HG03280 (cell line): ENCODE measurements at regions not wholly inside any gene's neighbourhood (a gene's known extent, or its start where the extent isn't known, plus 50 kb on each side); places are given as distances from the start of the nearest gene placed in this dataset.

Experiments used
- ATAC-seq: cut with Tn5 transposase; IDR thresholded peaks from one replicate; pipeline ENCODE4 v1.9.1; 2021; ENCODE audit warnings: mild to moderate bottlenecking, moderate library complexity; ENCODE audit not compliant: unreplicated experiment

DNA sequence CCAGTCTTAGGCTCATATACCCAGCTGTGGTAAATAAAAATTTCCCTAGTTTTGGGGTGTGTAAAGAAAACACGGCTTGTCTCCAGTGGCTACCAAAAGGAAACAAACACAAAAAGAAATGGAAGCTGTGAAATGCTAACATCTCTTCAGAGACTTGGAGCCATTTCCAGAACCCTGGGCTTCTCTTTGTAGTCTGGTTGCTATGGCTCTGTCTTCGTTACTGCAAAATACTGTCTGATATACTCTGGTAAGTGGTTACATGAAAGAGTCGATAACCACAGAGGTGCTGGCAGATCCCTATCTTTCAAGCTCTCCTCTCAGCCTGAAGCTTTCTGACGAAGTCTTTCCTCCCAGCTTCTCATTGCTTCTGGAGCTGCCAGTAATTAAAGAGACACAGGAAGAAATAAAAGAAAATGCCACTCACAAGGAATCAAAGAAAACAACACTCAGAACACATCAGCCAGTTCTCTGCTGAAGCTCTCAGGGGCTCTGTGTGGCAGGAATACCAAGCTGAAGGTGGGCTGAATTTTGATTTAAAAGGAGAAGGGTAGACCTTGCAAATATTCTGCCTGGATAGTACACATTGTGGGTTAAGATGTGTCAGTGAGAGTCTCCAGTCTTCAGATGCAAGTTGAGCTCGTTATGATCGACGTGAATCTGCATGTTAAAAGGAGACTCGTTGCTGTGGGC is 107.6 kb upstream of the FAM9C start:
- ATAC-seq = no peak

GRCh38 chrX:13149702-13150350 is 105.4 kb upstream of the FAM9C start:
- ATAC-seq = no peak

GRCh38 chrX:13147733-13148132 is 103.3 kb upstream of the FAM9C start:
- ATAC-seq = no peak

GRCh38 chrX:13147147-13147546 is 102.7 kb upstream of the FAM9C start:
- ATAC-seq = no peak

DNA sequence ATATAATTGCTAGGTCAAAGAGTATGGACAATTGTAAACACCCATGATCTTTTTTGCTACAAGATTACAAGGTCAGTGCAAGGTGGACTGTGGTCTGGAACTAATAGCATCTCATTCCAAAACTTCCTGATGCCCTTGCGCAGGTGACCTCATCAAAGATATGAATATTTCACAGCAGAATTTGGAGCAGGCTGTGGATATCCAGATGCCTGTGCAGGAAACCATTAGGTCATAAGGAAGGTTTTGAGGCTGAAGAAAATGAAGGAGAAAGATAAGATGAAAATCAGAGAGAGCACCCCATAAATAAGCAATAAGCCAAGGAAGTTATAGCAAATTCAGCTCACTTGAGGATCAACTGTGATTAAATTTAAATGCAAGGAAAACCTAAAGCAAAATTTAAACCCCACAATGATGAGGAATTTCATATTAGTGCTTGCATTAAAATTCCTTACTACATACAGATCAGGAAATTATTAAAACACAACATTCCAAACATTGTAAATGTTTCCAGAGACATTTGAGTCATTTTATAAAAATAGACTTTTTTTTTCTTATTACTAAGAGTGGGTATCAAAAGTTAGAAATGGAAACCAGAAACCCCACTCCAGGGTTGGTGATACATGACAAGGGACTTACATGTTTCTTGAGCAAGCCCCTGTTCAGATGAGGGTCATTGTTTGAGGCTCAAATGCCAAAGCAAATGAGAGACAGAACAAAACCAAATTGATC is 100.7 kb upstream of the FAM9C start:
- no peak for ATAC-seq

DNA sequence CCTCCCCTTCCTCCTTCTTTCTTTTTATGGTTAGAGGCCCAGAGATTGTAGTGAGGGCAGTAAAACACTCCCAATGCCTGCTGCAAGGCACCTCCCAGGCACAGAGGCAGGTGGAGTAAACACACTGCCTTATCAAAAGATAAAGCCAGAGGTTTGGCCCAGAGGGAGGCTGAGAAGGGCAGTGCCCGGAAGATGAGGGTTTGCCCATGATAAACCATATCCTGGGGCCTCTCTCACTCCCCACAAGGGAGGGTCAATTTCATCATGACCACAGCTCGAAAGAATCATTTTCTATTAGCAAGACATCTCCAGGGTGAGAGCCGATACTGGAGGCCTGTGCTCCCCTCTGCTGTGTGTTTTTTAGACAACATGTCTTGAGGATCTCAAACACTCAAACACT is 98.5 kb upstream of the FAM9C start:
- no peak for ATAC-seq

DNA sequence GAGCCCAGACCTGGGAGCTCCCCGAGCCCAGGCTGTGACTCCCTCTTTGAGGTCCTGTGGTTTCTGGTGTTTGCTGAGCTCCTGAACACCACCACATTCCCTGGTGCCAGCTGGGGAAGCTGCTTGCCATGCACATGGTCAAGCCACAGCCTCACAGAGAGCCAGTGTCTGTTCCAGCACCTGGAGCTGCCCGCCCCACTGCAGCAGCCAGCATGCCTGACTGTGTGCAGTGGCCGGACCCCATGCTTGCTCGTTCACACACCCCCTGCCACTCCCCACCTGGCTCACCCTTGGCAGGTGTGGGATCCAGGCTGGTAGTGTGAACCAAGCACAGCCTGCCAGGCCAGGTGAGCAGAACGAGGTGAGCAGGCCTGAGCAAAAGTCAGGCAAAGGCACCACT is 95.6 kb upstream of the FAM9C start:
- ATAC-seq = no peak

GRCh38 chrX:13131396-13132137 is 87.1 kb upstream of the FAM9C start:
- ATAC-seq = no peak

GRCh38 chrX:13130816-13131215 is 86.4 kb upstream of the FAM9C start:
- no peak for ATAC-seq

GRCh38 chrX:13128104-13128503 is 83.7 kb upstream of the FAM9C start:
- ATAC-seq = no peak

DNA sequence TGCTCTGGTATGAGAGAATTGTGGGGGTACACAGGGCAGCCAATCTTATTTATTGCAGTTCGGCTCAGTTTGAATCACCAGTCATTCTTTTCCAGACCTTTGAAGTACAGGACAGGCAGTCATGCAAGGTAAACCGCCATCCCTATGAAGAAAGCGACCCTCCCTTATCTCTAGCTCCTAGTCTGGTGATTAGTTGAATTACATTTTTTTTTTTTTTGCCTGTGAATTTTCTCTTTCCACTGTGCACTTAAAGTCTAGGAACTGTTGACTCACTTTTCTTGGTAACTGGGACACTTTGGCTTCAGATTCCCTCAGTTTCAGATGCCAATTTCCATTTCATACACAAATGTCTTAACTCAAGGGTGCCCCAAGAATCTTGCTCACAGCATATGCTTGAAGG is 82.4 kb upstream of the FAM9C start:
- no peak for ATAC-seq

GRCh38 chrX:13125188-13125587 is 80.8 kb upstream of the FAM9C start:
- no peak for ATAC-seq

DNA sequence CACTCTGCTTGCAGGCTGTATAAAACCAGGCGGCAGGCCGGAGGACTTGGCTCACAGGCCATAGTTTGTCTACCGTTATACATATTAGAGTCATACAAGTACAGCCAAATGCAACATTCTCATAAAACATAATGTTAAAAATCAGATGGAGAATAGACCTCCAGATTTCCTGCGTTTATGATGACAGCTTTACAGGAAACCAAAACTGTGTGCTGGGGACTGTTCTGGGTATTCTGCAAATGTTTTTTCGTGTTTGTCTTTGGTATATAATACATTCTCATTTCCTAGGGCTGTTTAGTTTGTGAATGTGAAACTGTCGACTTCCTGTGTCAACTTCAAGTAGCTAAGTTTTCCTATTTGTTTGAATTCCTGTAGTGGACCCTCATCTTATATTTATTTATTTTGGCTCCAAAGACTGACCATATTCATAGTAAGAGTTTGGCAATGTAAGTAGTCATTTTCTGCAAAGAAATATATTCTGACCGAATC is 79.5 kb upstream of the FAM9C start:
- ATAC-seq = no peak

DNA sequence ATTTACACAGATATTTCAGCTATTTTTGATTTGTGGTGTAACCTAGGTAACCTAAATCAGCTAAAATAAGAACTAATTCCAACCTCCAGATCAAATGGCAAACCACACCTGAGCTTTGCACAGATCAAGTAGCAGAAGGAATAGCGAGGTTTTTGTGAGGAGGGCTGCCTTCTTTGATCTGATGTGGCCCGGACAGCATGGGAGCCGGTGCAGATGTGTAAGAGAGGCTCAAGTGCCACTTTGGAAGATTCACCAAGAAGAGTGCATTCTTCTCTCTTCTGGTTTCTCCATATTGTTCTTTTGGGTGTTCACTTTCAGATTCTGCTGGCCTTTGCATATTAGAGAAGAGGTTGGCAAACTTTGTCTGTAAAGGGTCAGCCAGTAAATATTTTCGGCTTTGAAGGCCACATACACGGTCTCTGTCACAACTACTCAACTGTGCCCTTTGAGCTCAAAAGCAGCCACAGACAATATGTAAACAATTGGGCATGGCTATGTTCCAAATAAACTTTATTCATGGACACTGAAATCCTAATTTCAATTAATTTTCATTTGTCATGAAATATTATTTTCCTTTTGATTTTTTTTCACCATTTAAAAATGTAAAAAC is 78.9 kb upstream of the FAM9C start:
- ATAC-seq = no peak

DNA sequence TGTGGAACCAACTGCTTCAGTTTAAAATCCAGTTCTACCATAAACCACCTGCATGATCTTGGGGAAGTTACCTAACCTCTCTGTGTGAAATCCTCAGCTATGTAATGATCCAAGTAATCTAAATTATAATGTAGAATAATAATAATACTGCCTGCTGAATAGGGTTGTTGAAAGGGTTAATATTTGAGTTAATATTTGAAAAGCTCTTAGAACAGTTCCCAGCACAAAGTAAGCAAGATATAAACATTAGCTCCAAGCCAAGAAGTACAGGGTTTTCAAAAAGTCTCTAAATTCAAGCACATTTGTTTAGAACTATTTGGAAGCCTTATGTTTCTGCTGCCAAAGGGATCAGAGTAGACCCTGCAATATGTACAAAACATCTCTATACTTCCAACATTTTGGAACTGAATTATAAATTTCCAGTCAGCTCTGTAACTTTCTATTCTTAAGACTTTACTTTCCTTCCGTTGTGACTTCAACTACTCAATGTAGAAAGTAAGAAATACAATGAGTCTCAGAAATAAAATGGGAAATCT is 76.7 kb upstream of the FAM9C start:
- ATAC-seq = no peak

DNA sequence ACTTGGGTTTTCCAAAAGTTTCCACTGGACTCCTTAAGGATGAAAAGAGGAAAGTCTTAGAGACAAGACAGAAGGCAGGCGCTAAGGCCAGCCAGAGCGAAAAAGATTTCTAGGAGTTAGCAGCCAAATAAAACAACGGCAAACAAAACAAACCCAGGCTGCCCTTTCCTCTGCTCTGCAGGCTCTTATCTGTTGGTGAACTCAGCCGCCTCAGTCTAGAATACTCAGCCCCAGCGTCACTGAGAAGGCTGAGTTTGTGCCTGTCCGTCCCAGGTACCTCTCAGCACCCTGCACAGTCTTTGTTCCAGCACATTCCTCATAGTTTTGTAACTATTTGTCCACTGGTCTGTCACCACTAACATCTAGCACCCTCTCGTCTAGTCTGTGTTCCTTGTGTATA is 75.6 kb upstream of the FAM9C start:
- ATAC-seq = no peak

- no peak for ATAC-seq
Measured at GRCh38 chrX:13119386-13119785, 75.0 kb upstream of the FAM9C start.

DNA sequence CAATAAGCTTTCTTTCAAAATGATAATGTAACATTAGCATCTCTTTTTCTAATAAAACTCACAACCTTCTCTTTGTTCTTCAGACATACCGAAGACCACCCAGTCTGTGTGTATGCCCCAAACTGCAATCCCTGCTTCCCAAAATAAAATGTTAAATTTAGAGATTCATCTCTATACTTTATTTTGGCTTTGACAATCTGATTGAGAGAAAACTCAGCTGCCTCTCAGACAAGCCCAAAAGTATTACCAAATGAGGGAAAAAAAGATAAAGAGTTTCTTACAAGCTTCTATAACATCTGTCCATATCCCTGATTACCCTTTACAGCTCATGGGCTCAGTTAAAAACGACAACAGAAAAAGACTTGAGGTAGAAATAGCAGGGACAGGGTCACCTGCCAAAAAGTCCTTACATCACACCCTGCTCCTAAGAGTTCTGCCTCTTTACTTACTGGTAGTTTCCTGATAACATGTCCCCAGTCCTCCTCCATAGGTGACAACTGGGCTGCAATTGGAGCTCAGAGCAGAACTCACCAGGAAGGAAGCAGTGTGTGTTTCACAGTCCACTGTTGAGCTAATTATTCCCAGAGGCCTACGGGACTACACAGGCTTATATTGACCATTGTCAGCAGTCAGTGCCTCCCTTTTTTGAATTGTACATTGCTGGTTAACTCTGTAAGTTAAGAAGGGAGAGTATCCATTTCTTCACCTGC is 70.9 kb upstream of the FAM9C start:
- no peak for ATAC-seq

DNA sequence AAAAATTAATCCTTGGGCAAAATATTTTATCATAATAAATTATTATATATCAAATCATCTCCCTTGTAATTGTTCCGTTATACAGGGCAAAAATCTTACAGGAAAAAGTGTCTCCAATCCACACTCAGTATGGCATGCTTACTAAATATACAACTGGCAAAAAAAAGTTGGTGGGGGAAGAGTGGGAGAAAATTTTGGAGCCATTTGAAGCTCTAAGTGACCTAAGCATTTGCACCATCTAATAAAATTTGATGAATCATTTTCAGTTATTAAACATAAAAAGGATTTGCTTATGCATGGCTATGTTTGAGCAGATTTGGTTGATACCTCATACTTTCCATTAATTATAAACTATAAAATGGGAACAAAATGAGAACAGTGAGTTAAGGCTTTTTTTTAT is 68.1 kb upstream of the FAM9C start:
- ATAC-seq = no peak
